Central memory CD8-positive, alpha-beta T cell (primary cell): ENCODE measurements at regions not wholly inside any gene's neighbourhood (a gene's known extent, or its start where the extent isn't known, plus 50 kb on each side); places are given as distances from the start of the nearest gene placed in this dataset.
A peak's percentile ranks its signal among the peaks of the same experiment; 100 is the strongest.
"Not testable (repeated sequence)": the region's sequence is repeated elsewhere in the genome, so short reads cannot be mapped to it uniquely, and the experiment has no call there.

Source experiments
- ATAC-seq: fragments of 150-1000 bp; cut with Tn5 transposase; replicated peaks from 2 replicates; pipeline ENCODE4 v1.10.0; 2022; ENCODE audit warnings: mild to moderate bottlenecking, moderate FRiP score, moderate number of reproducible peaks; ENCODE audit not compliant: poor library complexity, severe bottlenecking; ENCODE audit errors: extremely low read depth
- DNase-seq, 2 donors: peaks; one replicate each; pipeline ENCODE4 v3.0.0; 2021; ENCODE audit warnings: low spot score in 2 of 2
- H3K27ac Mint-ChIP-seq: one replicate; pipeline ENCODE4 v1.8.0; 2022; ENCODE audit warnings: low read depth, mild to moderate bottlenecking, moderate library complexity, mixed read lengths
- H3K27me3 Mint-ChIP-seq: one replicate; pipeline ENCODE4 v1.8.0; 2022; ENCODE audit warnings: mixed read lengths
- H3K36me3 Mint-ChIP-seq: one replicate; pipeline ENCODE4 v1.8.0; 2022; ENCODE audit warnings: mild to moderate bottlenecking, moderate library complexity, mixed read lengths; ENCODE audit not compliant: insufficient read depth
- H3K4me1 Mint-ChIP-seq: one replicate; pipeline ENCODE4 v1.8.0; 2022; ENCODE audit warnings: mixed read lengths
- H3K4me3 Mint-ChIP-seq: one replicate; pipeline ENCODE4 v1.8.0; 2022; ENCODE audit warnings: mild to moderate bottlenecking, moderate library complexity, mixed read lengths
- H3K9me3 Mint-ChIP-seq: one replicate; pipeline ENCODE4 v1.8.0; 2022; ENCODE audit warnings: mixed read lengths

DNA sequence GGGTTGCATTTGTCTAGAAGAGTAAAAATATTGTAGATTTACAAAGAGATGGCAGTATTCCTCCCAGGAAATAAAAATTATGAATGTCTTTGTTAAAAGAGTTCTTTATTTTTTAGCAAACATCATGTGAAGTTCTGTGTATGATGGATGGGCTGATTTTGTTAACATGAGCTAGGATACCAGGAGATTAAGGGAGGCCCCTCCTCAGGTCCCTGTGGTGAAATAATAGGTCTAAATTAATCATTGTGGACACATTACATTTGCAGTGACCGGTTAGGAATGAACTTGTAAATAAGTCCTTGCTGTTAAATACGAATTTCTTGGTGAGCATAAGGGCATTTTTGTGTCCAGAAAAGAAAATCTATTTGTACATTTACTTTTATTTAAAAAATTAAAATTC lies 339.4 kb upstream of the PHF14 start:
- H3K9me3 Mint-ChIP-seq = no peaks in the 10 kb centered on the region
- no peaks in the 10 kb centered on the region for H3K27me3 Mint-ChIP-seq

DNA sequence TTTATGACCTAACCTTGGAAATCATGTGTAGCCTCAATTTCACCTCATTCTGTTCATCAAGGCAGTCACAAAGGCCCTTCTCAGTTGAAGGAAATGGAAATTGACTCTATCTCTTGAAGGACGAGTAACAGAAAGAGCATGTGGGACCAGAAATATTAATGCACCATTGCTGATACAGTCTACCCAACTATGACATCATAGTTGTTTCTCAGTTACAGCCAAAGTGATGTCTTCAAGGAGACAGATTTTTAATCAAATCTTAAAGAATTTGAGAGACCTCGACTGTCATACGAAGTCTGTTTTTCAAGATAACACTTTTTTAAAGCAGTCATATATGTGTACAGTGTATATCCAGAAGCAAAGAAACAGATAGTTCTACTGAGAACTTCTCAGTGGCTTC lies 335.7 kb upstream of the PHF14 start:
- H3K9me3 Mint-ChIP-seq = no peaks in the 10 kb centered on the region
- no peak for DNase-seq
- H3K4me3 Mint-ChIP-seq = no peak overlapping the region
- H3K36me3 Mint-ChIP-seq = no peaks in the 10 kb centered on the region
- H3K4me1 Mint-ChIP-seq = peaks cover under 1% of the 10 kb centered on the region
- H3K27ac Mint-ChIP-seq = no peak overlapping the region
- ATAC-seq = no peak
- H3K27me3 Mint-ChIP-seq = no peaks in the 10 kb centered on the region

More for the DNA sequence above, 339.4 kb upstream of the PHF14 start:
- H3K36me3 Mint-ChIP-seq = no peaks in the 10 kb centered on the region
- ATAC-seq (no peak), DNase-seq (no peak)
- H3K4me1 Mint-ChIP-seq = no peaks in the 10 kb centered on the region
- no peak overlapping the region for H3K27ac Mint-ChIP-seq
- H3K4me3 Mint-ChIP-seq = no peak overlapping the region

- Mint-ChIP-seq H3K36me3 (peaks cover 2% of the 10 kb centered on the region), H3K4me3 (peak overlapping the region; percentile 17), H3K4me1 (peaks cover 8% of the 10 kb centered on the region), H3K9me3 (peaks cover 6% of the 10 kb centered on the region), H3K27ac (no peak overlapping the region), H3K27me3 (no peaks in the 10 kb centered on the region)
- no peak for DNase-seq
- ATAC-seq = no peak
Observed at GRCh38 chr7:10643545-10643944, 330.1 kb upstream of the PHF14 start.

DNA sequence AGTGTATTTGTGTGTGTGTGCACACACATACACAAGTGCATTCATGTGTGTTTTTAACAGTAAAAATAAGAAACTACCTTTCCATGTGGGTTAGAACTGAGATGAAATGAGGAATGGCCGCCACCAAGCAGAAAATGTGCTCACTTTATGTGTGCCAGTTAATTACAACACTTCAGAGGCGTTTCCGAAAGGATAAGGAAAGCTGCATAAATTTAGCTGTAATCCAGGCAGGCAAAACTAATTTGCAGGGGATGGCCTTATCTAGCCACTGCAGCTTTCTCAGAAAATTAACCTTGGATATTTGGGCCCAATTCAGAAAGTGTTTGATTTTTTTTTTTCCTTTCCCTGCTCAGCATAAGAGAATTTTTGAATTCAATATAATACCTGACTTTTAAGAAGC lies 328.8 kb upstream of the PHF14 start:
- DNase-seq (no peak), ATAC-seq (no peak)
- H3K4me3 Mint-ChIP-seq = no peak overlapping the region
- H3K9me3 Mint-ChIP-seq = peaks cover 6% of the 10 kb centered on the region
- H3K27me3 Mint-ChIP-seq = no peaks in the 10 kb centered on the region
- H3K4me1 Mint-ChIP-seq = peaks cover 8% of the 10 kb centered on the region
- peaks cover 2% of the 10 kb centered on the region for H3K36me3 Mint-ChIP-seq
- no peak overlapping the region for H3K27ac Mint-ChIP-seq

DNA sequence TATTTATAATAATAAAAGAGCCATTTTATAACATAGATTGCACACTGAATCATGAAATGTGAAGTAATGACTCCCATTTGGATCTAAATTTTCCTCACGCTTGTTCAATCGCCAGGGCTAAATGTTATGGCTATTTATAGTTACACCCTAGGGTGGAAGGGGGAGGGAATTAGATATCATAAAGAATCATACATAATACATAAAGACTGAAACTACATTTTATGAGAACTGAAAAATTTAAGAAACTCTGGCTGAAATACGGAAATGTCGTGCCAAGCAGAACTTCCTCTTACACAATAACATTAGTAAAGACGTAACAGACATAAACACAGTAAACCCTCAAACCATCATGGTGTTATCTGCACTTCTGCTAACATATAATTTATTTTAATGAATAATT lies 327.5 kb upstream of the PHF14 start:
- Mint-ChIP-seq H3K4me3 (no peak overlapping the region), H3K4me1 (peaks cover 8% of the 10 kb centered on the region), H3K9me3 (peaks cover 6% of the 10 kb centered on the region), H3K27me3 (no peaks in the 10 kb centered on the region), H3K36me3 (peaks cover 2% of the 10 kb centered on the region), H3K27ac (no peak overlapping the region)
- ATAC-seq (no peak), DNase-seq (no peak)

GRCh38 chr7:10648289-10648688 lies 325.4 kb upstream of the PHF14 start:
- peaks cover 10% of the 10 kb centered on the region for H3K9me3 Mint-ChIP-seq
- H3K36me3 Mint-ChIP-seq = peaks cover 2% of the 10 kb centered on the region
- no peak for ATAC-seq
- no peak overlapping the region for H3K4me3 Mint-ChIP-seq
- no peaks in the 10 kb centered on the region for H3K27me3 Mint-ChIP-seq
- no peak for DNase-seq
- no peak overlapping the region for H3K27ac Mint-ChIP-seq
- H3K4me1 Mint-ChIP-seq = peaks cover 4% of the 10 kb centered on the region

DNA sequence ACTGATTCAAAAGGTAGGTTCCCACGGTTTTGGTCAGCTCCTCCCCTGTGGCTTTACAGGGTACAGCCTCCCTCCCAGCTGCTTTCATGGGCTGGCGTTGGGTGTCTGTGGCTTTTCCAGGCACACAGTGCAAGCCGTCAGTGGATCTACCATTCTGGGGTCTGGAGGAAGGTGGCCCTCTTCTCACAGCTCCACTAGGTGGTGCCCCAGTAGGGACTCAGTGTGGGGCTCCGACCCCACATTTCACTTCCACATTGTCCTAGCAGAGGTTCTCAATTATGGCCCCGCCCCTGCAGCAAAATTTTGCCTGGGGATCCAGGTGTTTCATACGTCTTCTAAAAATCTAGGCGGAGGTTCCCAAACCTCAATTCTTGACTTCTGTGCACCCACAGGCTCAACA lies 324.6 kb upstream of the PHF14 start:
- not testable (repeated sequence) for H3K27ac Mint-ChIP-seq, H3K4me1 Mint-ChIP-seq, H3K9me3 Mint-ChIP-seq, ATAC-seq, H3K4me3 Mint-ChIP-seq, H3K27me3 Mint-ChIP-seq, DNase-seq, H3K36me3 Mint-ChIP-seq

- Mint-ChIP-seq H3K36me3 (no peaks in the 10 kb centered on the region), H3K4me1 (no peaks in the 10 kb centered on the region), H3K9me3 (peaks cover 6% of the 10 kb centered on the region), H3K27ac (no peak overlapping the region), H3K4me3 (no peak overlapping the region), H3K27me3 (no peaks in the 10 kb centered on the region)
- ATAC-seq (no peak), DNase-seq (no peak)
Observed at GRCh38 chr7:10655031-10655430, 318.6 kb upstream of the PHF14 start.

- no peaks in the 10 kb centered on the region for H3K36me3 Mint-ChIP-seq
- H3K4me3 Mint-ChIP-seq = no peak overlapping the region
- H3K27me3 Mint-ChIP-seq = no peaks in the 10 kb centered on the region
- DNase-seq (no peak), ATAC-seq (no peak)
- peaks cover 6% of the 10 kb centered on the region for H3K9me3 Mint-ChIP-seq
- no peak overlapping the region for H3K27ac Mint-ChIP-seq
- H3K4me1 Mint-ChIP-seq = no peaks in the 10 kb centered on the region
Observed at GRCh38 chr7:10657201-10657600, 316.5 kb upstream of the PHF14 start.

GRCh38 chr7:10657837-10658236 lies 315.8 kb upstream of the PHF14 start:
- H3K27ac Mint-ChIP-seq = no peak overlapping the region
- no peaks in the 10 kb centered on the region for H3K36me3 Mint-ChIP-seq
- no peak overlapping the region for H3K4me3 Mint-ChIP-seq
- H3K9me3 Mint-ChIP-seq = no peaks in the 10 kb centered on the region
- ATAC-seq = no peak
- no peaks in the 10 kb centered on the region for H3K27me3 Mint-ChIP-seq
- H3K4me1 Mint-ChIP-seq = no peaks in the 10 kb centered on the region
- DNase-seq = no peak

DNA sequence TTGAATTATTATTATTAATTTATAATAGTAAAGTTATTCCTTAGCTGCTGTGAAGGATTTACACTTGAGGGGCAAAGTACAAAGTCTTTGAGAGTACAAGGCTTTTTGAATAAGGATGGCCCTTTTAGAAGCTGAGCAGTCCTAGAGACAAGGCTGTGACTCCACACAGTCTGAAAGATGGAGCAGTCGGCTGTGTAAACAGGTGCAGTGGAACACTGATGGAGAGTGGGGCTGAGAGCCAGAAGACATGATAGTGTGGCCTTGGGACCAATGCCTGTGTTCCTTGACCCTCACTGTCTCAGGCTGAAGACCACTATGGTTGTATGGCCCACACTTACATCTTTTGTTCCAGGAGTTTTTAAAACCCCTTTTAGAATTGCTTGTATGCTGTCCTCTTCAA lies 311.2 kb upstream of the PHF14 start:
- Mint-ChIP-seq H3K9me3 (no peaks in the 10 kb centered on the region), H3K4me3 (no peak overlapping the region)

GRCh38 chr7:10662982-10663884 lies 310.4 kb upstream of the PHF14 start:
- ATAC-seq (no peak), DNase-seq (no peak)
- Mint-ChIP-seq H3K4me1 (no peaks in the 10 kb centered on the region), H3K9me3 (no peaks in the 10 kb centered on the region), H3K36me3 (no peaks in the 10 kb centered on the region), H3K27ac (no peak overlapping the region), H3K4me3 (no peak overlapping the region), H3K27me3 (no peaks in the 10 kb centered on the region)

More for the DNA sequence above, 311.2 kb upstream of the PHF14 start:
- DNase-seq = no peak
- no peak overlapping the region for H3K27ac Mint-ChIP-seq
- no peaks in the 10 kb centered on the region for H3K27me3 Mint-ChIP-seq
- no peak for ATAC-seq
- no peaks in the 10 kb centered on the region for H3K36me3 Mint-ChIP-seq
- H3K4me1 Mint-ChIP-seq = no peaks in the 10 kb centered on the region

GRCh38 chr7:10672186-10672585 lies 301.5 kb upstream of the PHF14 start:
- H3K4me1 Mint-ChIP-seq = no peaks in the 10 kb centered on the region
- no peak overlapping the region for H3K4me3 Mint-ChIP-seq
- no peaks in the 10 kb centered on the region for H3K27me3 Mint-ChIP-seq
- no peak overlapping the region for H3K27ac Mint-ChIP-seq
- no peak for ATAC-seq
- no peak for DNase-seq
- H3K9me3 Mint-ChIP-seq = no peaks in the 10 kb centered on the region
- H3K36me3 Mint-ChIP-seq = no peaks in the 10 kb centered on the region
